Neural progenitor cell (in vitro differentiated cells): ENCODE measurements at regions not wholly inside any gene's neighbourhood (a gene's known extent, or its start where the extent isn't known, plus 50 kb on each side); places are given as distances from the start of the nearest gene placed in this dataset.

ENCODE experiments used
- DNase-seq: peaks from one replicate; pipeline ENCODE4 v3.0.0-alpha.2; 2016; ENCODE audit warnings: low spot score
- H2AFZ ChIP-seq: fragments of 200-600 bp; sonication (generic); replicated peaks from 2 replicates; pipeline ENCODE4 v1.6.1; 2016; ENCODE audit warnings: antibody characterized with exemption
- H3F3A ChIP-seq: fragments of 200-600 bp; sonication (generic); 2 replicates; pipeline ENCODE4 v1.6.1; 2016; ENCODE audit warnings: antibody characterized with exemption, low read depth
- H3K27ac ChIP-seq: fragments of 200-600 bp; sonication (generic); 2 replicates; pipeline ENCODE4 v1.5.1; 2016; ENCODE audit warnings: mild to moderate bottlenecking
- H3K27me3 ChIP-seq: fragments of 200-600 bp; sonication (generic); 2 replicates; pipeline ENCODE4 v1.6.1; 2016; ENCODE audit warnings: mild to moderate bottlenecking, moderate library complexity
- H3K36me3 ChIP-seq: fragments of 200-600 bp; sonication (generic); 2 replicates; pipeline ENCODE4 v1.5.1; 2016
- H3K4me1 ChIP-seq: fragments of 200-600 bp; sonication (generic); 2 replicates; pipeline ENCODE4 v1.6.1; 2016; ENCODE audit warnings: mixed run types
- H3K4me2 ChIP-seq: fragments of 200-600 bp; sonication (generic); 2 replicates; pipeline ENCODE4 v1.6.1; 2016
- H3K4me3 ChIP-seq: fragments of 200-600 bp; sonication (generic); 2 replicates; pipeline ENCODE4 v1.5.1; 2016
- H3K79me2 ChIP-seq: fragments of 200-600 bp; sonication (generic); 2 replicates; pipeline ENCODE4 v1.6.1; 2016; ENCODE audit warnings: low read depth
- H3K9ac ChIP-seq: fragments of 200-600 bp; sonication (generic); 2 replicates; pipeline ENCODE4 v1.6.1; 2016
- H3K9me3 ChIP-seq: fragments of 200-600 bp; sonication (generic); 2 replicates; pipeline ENCODE4 v1.5.1; 2016; ENCODE audit warnings: low read depth
- H4K20me1 ChIP-seq: fragments of 200-600 bp; sonication (generic); 2 replicates; pipeline ENCODE4 v1.6.1; 2016; ENCODE audit warnings: low read depth
- H3K27ac Mint-ChIP-seq: 3 replicates; pipeline ENCODE4 v1.8.0; 2021; ENCODE audit warnings: mixed read lengths
- H3K27me3 Mint-ChIP-seq: 2 replicates; pipeline ENCODE4 v1.8.0; 2022; ENCODE audit warnings: low read depth, mild to moderate bottlenecking, inconsistent platforms, moderate library complexity, mixed read lengths; ENCODE audit not compliant: insufficient read depth
- H3K36me3 Mint-ChIP-seq: 3 replicates; pipeline ENCODE4 v1.8.0; 2021; ENCODE audit warnings: mixed read lengths
- H3K4me1 Mint-ChIP-seq: 3 replicates; pipeline ENCODE4 v1.8.0; 2021; ENCODE audit warnings: mixed read lengths
- H3K4me3 Mint-ChIP-seq: 3 replicates; pipeline ENCODE4 v1.8.0; 2021; ENCODE audit warnings: mild to moderate bottlenecking, moderate library complexity, mixed read lengths
- H3K9me3 Mint-ChIP-seq: 3 replicates; pipeline ENCODE4 v1.8.0; 2020; ENCODE audit warnings: mixed read lengths
- EZH2 ChIP-seq: fragments of 200-600 bp; sonication (generic); IDR thresholded peaks from 2 replicates; pipeline ENCODE4 v1.6.1; 2017; ENCODE audit warnings: antibody characterized with exemption, mild to moderate bottlenecking, moderate library complexity
- EZH2phosphoT487 ChIP-seq: fragments of 200-600 bp; sonication (generic); IDR thresholded peaks from 2 replicates; pipeline ENCODE4 v1.6.1; 2017; ENCODE audit warnings: antibody characterized with exemption
- TF ChIP-seq, protein P1 (sequence below): fragments of 200-600 bp; sonication (generic); IDR thresholded peaks from 2 replicates; pipeline ENCODE4 v1.5.1; 2017; ENCODE audit warnings: antibody characterized with exemption, mild to moderate bottlenecking

DNA sequence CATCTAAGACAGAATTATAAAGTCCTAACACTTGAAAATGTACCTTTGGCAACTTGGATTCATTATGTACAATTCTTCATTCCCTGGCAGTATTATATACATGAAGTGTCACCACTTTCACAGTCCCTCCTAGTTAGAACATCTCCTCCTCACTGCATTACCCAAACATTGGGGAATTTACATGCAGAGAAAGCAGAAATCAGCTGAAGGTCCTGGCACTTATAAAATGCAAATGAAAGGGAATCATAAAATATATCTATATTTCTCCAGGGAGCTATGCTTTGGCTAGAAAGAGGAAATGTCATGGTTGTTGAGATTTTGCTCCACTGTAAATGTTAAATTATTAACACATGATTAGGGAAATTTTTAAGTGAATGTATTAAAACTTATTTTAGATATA lies 835.6 kb upstream of the SLIT2 start:
- no peaks in the 10 kb centered on the region for H4K20me1 ChIP-seq
- H3K4me1 ChIP-seq = no peaks in the 10 kb centered on the region
- no peaks in the 10 kb centered on the region for H3K79me2 ChIP-seq
- Mint-ChIP-seq H3K9me3 (peaks cover 7% of the 10 kb centered on the region), H3K4me3 (no peak overlapping the region), H3K36me3 (no peaks in the 10 kb centered on the region), H3K4me1 (no peaks in the 10 kb centered on the region), H3K27me3 (peaks cover 2% of the 10 kb centered on the region), H3K27ac (no peak overlapping the region)
- TF ChIP-seq, protein P1, sequence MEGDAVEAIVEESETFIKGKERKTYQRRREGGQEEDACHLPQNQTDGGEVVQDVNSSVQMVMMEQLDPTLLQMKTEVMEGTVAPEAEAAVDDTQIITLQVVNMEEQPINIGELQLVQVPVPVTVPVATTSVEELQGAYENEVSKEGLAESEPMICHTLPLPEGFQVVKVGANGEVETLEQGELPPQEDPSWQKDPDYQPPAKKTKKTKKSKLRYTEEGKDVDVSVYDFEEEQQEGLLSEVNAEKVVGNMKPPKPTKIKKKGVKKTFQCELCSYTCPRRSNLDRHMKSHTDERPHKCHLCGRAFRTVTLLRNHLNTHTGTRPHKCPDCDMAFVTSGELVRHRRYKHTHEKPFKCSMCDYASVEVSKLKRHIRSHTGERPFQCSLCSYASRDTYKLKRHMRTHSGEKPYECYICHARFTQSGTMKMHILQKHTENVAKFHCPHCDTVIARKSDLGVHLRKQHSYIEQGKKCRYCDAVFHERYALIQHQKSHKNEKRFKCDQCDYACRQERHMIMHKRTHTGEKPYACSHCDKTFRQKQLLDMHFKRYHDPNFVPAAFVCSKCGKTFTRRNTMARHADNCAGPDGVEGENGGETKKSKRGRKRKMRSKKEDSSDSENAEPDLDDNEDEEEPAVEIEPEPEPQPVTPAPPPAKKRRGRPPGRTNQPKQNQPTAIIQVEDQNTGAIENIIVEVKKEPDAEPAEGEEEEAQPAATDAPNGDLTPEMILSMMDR = no peak
- no peak for TF ChIP-seq EZH2phosphoT487
- no peak for TF ChIP-seq EZH2
- H3K4me2 ChIP-seq = no peak overlapping the region
- H3K9ac ChIP-seq = no peak overlapping the region
- no peak for DNase-seq
- no peaks in the 10 kb centered on the region for H3F3A ChIP-seq
- H3K27ac ChIP-seq = no peak overlapping the region
- H3K36me3 ChIP-seq = no peaks in the 10 kb centered on the region
- H3K27me3 ChIP-seq = no peaks in the 10 kb centered on the region
- no peak overlapping the region for H2AFZ ChIP-seq
- no peaks in the 10 kb centered on the region for H3K9me3 ChIP-seq
- H3K4me3 ChIP-seq = no peak overlapping the region

DNA sequence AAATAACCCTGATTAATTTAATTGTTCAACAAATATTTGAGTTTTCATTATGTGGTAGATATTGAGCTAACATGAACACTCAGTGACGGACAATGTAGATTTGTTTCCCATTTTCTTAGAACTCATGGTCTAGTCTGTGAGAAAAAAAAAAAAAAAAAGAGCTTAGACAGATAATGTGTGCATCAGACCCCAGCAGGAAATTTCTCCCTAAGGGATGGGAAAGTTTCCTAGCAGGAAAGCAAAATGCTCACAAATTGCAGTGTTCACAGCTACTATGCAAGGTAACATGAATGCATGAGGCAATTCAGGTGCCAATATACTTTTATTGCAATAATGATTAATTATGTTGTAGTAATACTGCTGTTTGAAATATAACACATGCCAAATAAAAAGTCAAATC lies 843.2 kb upstream of the SLIT2 start:
- Histone ChIP-seq H4K20me1 (no peaks in the 10 kb centered on the region), H3F3A (no peaks in the 10 kb centered on the region), H3K36me3 (no peaks in the 10 kb centered on the region), H3K27ac (no peak overlapping the region), H3K9ac (no peak overlapping the region), H3K79me2 (no peaks in the 10 kb centered on the region), H3K4me2 (no peak overlapping the region), H3K4me3 (no peak overlapping the region), H2AFZ (no peak overlapping the region), H3K4me1 (no peaks in the 10 kb centered on the region), H3K9me3 (no peaks in the 10 kb centered on the region), H3K27me3 (no peaks in the 10 kb centered on the region)
- no peak for DNase-seq
- H3K36me3 Mint-ChIP-seq = no peaks in the 10 kb centered on the region
- H3K9me3 Mint-ChIP-seq = no peaks in the 10 kb centered on the region
- peaks cover 3% of the 10 kb centered on the region for H3K27me3 Mint-ChIP-seq
- no peak overlapping the region for H3K4me3 Mint-ChIP-seq
- TF ChIP-seq, protein P1 = no peak
- TF ChIP-seq EZH2phosphoT487 (no peak), EZH2 (no peak)
- no peak overlapping the region for H3K27ac Mint-ChIP-seq
- no peaks in the 10 kb centered on the region for H3K4me1 Mint-ChIP-seq

DNA sequence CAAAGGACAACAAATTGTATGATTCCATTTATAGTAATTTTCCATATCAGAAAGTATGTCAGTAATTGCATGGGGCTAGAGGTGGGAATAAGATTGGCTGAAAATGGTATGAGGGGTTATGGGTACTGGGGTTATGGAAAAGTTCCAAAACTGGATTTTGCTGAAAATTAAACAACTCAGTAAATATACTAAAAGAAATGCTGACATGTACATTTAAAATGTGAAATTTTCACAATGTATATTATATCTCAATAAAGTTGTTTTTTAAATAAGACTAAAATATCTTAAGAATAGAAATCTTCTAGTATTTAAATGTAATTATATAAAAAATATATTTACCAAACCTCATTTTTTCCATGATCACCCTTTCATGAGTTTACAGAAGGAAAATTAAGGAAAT lies 844.9 kb upstream of the SLIT2 start:
- H3K9ac ChIP-seq = no peak overlapping the region
- H3F3A ChIP-seq = no peaks in the 10 kb centered on the region
- no peak overlapping the region for H3K4me3 Mint-ChIP-seq
- H3K27ac ChIP-seq = no peak overlapping the region
- no peaks in the 10 kb centered on the region for H4K20me1 ChIP-seq
- no peak overlapping the region for H3K4me2 ChIP-seq
- TF ChIP-seq EZH2phosphoT487 (no peak), EZH2 (no peak)
- TF ChIP-seq, protein P1 = no peak
- H2AFZ ChIP-seq = no peak overlapping the region
- DNase-seq = no peak
- H3K4me1 Mint-ChIP-seq = no peaks in the 10 kb centered on the region
- no peaks in the 10 kb centered on the region for H3K79me2 ChIP-seq
- H3K9me3 ChIP-seq = no peaks in the 10 kb centered on the region
- H3K36me3 ChIP-seq = no peaks in the 10 kb centered on the region
- no peaks in the 10 kb centered on the region for H3K27me3 ChIP-seq
- H3K4me1 ChIP-seq = no peaks in the 10 kb centered on the region
- H3K27me3 Mint-ChIP-seq = peaks cover 3% of the 10 kb centered on the region
- no peak overlapping the region for H3K4me3 ChIP-seq
- H3K9me3 Mint-ChIP-seq = no peaks in the 10 kb centered on the region
- H3K27ac Mint-ChIP-seq = no peak overlapping the region
- H3K36me3 Mint-ChIP-seq = no peaks in the 10 kb centered on the region
